HG02870 (cell line): ENCODE measurements at regions not wholly inside any gene's neighbourhood (a gene's known extent, or its start where the extent isn't known, plus 50 kb on each side); places are given as distances from the start of the nearest gene placed in this dataset.

Source experiments
- ATAC-seq: cut with Tn5 transposase; IDR thresholded peaks from one replicate; pipeline ENCODE4 v1.9.1; 2021; ENCODE audit warnings: mild to moderate bottlenecking, moderate library complexity; ENCODE audit not compliant: unreplicated experiment

DNA sequence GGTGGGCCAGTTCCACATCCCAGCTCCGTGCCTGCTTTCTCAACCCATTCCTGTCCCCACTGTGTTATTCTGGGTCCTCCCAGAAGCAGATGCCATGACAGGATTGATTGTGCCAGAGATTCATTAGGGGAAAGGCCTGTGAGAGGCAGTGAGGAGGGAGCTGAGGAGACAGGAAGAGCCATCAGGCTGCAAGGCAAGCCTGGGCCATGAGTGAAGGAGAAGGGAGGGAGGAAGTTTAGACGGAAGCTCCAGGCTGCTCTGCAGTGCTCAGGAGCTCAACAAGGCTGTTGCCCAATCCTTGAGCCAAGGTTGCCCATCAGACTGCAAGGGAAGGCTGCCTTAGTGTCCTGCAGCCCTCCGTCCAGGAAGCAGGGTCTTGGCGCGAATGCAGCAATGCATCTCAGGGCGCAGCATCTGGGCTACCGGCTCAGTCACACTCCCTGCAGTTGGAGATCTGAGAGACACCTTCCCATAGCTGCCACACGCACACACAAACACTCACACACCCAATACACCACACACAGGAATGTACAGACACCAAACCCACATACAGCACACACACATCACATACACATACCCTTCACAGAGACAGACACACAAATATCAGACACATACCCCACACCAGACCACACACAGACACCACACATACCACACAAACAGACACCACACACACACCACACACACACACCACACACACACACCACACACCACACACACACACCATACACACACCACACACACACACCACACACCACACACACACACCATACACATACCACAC, 139.5 kb upstream of the NDUFV2 start:
- ATAC-seq, result no peak

DNA sequence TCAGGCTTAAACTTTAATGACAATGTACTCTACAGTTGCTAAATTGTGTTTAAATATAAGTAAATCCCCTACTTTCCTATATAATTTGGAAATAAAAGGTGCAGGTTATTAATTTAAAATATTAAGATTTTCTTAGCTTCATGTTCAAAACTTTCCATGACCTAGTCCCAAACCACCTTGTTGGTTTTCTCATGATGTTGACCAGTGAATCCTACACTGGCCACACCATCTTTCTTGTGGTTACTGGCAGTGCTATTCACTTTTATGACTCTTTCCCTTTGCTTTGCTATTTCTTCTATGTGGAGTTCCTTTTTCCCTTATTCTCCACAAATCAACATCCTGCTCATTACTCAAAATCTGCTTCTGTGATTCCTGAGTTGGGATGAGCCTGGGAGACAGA, 138.6 kb upstream of the NDUFV2 start:
- ATAC-seq, result no peak

- no peak for ATAC-seq
Measured at GRCh38 chr18:8965398-8965797, 137.1 kb upstream of the NDUFV2 start.

DNA sequence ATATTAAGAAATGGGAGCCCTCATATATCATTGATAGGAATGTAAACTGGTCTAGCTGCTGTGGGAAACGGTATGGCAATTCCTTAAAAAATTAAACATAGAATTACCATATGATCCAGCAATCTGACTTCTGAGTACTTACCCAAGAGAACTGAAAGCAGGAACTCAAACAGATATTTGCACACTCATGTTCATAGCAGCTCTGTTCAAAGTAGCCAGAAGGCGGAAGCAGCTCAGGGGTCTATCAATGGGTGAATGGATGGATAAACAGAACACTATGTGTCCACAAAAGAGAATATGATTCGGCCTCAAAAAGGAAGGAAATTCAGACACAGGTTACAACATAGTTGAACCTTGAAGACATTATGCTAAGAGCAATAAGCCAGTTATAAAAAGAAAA, 135.7 kb upstream of the NDUFV2 start:
- ATAC-seq, result no peak

DNA sequence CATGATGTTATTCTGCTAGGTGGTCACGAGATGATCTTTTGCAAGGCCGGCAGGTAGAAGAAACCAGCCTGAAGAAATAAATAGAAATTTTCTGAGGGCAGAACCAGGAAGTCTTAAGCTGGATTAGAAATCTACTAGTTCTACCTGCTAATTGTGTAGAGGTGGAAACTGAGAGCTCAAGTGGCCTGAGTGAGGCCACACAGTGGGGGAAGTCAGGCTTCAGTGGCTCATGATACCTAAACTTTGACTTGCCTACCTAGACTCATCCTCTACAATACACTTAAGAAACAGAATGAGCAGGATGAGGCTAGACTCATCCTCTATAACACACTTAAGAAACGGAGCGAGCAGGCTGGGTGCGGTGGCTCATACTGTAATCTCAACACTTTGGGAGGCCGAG, 134.9 kb upstream of the NDUFV2 start:
- ATAC-seq, result peak; percentile 71

DNA sequence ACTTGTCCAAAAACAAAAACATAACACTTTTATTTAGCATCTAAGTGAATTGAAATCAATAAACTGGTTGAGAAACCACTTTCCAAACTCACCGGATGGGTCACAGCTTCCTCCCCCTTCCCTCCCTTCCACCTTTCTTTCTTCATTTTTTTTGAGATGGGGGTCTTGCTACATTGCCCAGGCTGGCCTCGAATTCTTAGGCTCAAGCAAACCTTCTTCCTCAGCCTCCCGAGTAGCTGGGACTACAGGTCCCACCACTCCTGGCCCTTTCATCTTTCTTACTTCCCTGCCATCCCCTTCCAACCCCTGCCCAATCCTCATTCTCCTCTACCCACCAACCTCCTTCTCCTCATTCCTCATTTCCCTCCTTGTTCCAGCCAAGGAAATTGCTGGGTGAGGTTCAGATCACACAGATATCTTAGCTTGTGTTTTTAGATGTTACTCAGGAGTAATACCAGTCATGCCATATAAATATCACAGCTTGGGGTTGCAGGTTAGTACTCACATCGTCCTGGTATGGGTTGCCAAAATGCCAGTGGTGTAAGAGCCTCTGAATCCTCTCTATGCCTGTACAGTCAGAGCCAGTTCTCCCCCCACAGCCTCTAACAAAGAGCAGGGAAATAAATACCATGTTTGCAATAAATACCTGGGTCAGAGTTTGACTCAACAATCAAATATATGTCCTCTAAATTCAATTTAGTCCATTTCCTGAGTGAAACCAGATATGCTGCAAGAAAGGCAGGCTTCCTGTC, 132.7 kb upstream of the NDUFV2 start:
- no peak for ATAC-seq

DNA sequence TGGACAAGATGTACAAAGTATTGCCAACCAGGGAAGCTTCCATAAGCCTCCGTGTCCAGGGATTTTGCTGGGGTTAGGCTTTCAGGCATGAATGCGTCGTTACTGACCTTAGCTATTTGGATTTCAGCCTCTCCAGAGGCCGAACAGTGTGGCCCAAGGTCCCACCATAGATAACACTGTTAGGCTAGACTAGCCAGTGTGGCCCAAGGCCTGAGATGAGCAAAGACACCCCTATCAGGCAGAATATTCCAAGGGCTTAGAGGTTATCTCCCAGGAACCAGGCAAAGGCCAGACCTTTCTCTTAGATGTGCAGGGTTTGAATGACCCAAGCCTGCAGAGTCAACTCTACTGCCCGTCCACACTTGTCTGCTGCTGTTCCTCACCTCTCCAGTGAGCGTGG, 131.7 kb upstream of the NDUFV2 start:
- ATAC-seq, result no peak

DNA sequence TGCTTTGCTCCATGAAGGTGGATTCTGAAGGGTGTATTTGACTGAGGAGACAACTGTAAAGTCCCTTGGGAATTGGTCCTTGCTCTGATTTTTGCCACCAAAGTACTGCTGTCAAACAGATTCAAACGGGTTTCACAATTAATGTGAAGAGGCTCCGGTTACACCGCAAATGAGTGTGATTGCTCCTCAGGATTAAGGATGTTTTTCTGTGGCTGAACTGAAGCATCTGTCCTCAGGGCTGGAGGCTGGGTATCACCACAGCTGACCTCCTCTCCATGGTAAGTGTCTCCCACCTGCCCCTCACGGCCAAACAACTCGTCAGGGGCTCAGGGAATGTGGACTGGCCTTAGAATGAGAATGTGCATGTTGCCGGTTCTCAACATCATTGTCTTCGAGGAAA, 130.4 kb upstream of the NDUFV2 start:
- ATAC-seq, result no peak

- no peak for ATAC-seq
Measured at GRCh38 chr18:8974279-8974678, 128.2 kb upstream of the NDUFV2 start.

DNA sequence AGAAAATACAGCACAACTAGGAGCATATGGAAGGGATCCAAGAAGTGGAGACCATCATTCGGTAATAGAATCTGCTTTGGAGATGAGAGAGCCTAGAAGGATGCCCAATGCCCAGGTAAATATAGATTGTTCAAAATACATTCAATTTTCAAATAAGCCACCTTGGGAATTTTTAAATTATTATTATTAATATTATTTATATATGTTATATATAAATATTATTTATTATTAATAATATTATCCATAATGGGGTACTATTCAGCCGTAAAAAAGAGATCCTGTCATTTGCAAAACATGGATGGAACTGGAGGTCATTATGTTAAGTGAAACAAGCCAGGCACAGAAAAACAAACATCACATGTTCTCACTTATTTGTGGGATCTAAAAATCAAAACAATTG, 127.8 kb upstream of the NDUFV2 start:
- ATAC-seq, result no peak

DNA sequence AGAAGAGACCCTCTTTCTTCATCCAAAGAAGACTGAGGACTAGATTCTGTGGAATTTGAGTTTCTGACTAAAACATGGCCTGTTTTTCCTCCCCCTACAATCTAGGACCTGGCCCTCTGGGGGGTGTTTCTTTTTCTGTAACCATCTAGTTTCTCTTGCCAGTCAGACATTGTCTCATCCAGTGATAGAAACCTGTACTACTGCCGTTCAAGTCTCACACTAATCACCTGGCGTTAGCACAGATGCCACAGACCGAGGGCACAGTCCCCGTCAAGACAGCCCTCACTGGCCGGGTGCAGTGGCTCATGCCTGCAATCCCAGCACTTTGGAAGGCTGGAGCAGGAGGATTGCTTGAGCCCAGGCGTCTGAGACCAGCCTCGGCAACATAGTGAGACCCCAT, 126.9 kb upstream of the NDUFV2 start:
- ATAC-seq, result no peak

DNA sequence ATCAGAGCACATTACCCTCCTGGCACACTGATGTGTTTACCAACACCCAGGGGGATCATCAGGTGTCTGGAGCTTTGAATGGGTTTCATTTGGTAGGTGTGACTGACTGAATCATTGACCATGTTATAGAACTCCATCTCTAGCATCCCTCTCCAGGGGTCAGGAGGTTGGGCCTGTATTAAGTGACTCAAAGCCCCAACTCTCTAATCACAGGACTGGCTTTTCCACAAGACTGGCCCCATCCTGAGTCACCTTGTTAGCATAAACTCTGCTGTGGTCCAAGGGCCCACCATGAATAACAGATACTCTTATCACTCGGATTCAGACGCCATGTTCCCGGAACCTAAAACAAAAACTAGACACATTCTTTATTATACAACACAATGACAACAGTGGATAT, 125.9 kb upstream of the NDUFV2 start:
- no peak for ATAC-seq

GRCh38 chr18:8977166-8977565, 125.3 kb upstream of the NDUFV2 start:
- no peak for ATAC-seq

DNA sequence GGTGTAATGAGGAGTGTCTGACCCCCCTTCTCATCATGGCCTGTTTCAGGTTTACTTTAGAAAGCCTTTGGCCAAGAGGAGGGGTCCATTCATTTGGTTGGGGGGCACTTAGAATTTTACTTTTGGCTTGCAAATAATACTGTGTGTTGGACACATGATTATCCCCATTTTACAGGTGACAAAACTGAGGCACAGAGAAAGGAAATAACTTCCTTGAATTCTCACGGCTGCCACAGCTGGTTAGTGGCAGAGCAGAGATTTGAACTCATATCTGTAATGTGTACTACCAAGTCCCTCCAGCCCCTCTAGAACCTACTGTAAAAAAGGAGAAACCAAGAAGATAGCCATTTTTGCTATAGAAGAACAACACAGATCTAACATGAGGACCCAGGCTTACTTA, 124.8 kb upstream of the NDUFV2 start:
- no peak for ATAC-seq

- no peak for ATAC-seq
Measured at GRCh38 chr18:8978394-8978793, 124.1 kb upstream of the NDUFV2 start.

- no peak for ATAC-seq
Measured at GRCh38 chr18:8979258-8979988, 123.1 kb upstream of the NDUFV2 start.

DNA sequence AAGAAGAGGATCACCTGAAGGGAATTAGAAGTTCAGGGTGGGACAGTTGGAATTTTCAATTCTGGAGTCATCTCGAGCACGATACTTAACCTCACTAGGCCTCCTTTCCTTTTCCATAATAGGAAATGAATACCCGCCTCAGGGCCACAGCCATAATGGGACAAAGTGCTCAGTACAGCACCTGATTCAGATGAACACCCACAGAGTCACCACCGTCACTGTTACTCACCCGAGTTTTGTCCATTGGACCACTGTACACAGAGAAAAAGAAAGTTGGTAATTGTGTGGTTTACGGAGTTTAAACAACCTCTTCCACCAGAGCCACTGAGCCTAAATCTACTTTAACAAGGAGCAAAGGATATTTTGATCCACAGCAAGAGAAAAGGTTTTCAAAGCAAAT, 122.0 kb upstream of the NDUFV2 start:
- no peak for ATAC-seq

DNA sequence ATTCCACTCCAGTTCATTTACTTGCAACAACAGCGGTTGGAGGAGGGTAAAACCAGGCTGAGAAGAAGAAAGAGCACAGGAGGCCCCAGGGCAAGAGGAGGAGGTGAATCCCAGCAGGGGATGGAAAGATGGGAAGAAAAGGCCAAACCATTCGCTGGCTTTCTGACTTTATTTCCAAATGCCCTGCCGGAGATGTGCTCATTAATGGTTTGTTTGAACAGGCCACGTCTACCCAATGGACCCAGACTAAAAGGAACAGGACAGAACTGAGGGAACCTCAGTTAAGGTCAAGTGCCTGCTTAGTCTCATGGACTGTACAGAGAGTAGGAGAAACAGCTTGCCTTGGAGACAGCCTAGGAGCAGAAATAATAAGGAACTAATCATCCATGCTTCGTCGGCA, 121.6 kb upstream of the NDUFV2 start:
- no peak for ATAC-seq

DNA sequence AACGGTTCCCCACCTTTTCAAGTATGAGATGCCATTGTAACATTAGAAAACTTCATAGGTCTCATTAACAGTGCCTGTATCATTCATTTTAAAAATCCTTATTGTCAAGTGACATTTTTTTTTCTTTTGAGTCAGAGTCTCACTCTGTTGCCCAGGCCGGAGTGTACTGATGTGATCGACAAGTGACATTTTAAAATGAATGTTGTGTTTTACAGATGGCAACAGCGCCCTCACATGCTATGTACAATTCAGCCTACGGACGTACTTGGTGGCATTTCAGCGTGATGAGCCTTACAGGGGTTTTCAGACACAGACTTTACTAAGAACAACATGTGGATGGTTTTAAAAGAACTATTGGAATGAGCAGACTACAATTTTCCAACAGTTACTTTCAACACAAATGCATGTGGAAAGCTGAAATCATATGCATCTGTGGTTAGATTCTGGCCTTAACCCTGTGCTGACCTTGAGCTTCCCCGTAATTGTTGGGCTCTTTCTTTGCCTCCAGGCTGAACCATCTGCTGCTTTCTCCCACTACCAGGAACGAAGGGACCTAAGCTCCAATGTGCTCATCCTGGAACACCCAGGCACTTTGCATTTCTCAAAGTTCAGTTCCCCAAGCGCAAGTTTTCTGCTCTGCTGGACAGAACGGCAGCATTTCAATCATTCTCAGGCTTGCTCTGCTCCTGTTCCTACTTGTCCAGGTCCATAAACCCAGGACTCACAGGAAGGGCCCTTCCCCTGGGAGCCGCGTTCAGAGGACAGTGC, 119.9 kb upstream of the NDUFV2 start:
- no peak for ATAC-seq

- ATAC-seq, result no peak
Measured at GRCh38 chr18:8983195-8983594, 119.3 kb upstream of the NDUFV2 start.

DNA sequence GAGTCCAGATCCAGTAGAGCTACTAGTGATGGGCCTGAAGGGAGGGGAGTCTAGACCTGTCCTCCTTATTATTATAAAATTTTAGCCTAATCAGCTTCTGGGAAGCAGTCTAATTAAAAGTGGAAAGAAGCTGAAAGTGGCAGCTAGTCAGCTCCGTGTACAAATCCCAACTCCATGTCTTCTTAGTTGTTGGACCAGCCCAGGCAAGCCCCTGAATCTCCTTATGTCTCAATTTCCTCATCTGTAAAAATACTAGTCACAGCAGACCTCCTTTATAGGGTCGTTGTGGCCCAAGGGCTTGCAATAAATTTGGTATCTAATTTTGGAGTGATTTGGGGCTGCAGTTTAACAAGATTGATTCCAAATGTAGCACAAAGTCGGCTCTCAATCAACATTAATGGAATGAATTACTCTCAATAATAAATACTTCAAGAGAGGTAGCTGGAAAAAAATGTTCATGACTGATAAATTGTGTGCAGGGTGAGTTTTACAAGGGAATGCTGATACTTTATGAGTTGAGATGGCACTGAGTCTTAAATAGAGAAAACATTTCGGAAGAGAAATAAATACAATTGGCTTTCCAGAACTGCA, 118.3 kb upstream of the NDUFV2 start:
- no peak for ATAC-seq
